Astrocyte (in vitro differentiated cells and primary cell): ENCODE measurements at regions not wholly inside any gene's neighbourhood (a gene's known extent, or its start where the extent isn't known, plus 50 kb on each side); places are given as distances from the start of the nearest gene placed in this dataset.

Experiments
- DNase-seq: peaks from one replicate; pipeline ENCODE4 v3.0.0-alpha.2; 2010; ENCODE audit warnings: low read depth
- FAIRE-seq: peaks from 2 replicates; lab custom pipeline; 2011; peaks lifted over from hg19 to GRCh38; lab: Jason Lieb, UNC
- H2AFZ ChIP-seq: 2 replicates; pipeline ENCODE4 v1.6.0; 2012; ENCODE audit warnings: low read depth, low read length, inconsistent platforms
- H3K27ac ChIP-seq: 2 replicates; pipeline ENCODE4 v1.5.1; 2011; ENCODE audit warnings: low read depth, low read length, inconsistent platforms
- H3K27me3 ChIP-seq: 2 replicates; pipeline ENCODE4 v1.6.0; 2011; ENCODE audit warnings: low read length, inconsistent platforms; ENCODE audit not compliant: insufficient read depth
- H3K36me3 ChIP-seq: 2 replicates; pipeline ENCODE4 v1.5.1; 2011; ENCODE audit warnings: low read length, inconsistent platforms; ENCODE audit not compliant: insufficient read depth
- H3K4me1 ChIP-seq: 2 replicates; pipeline ENCODE4 v1.5.1; 2011; ENCODE audit warnings: low read length, inconsistent platforms; ENCODE audit not compliant: insufficient read depth
- H3K4me2 ChIP-seq: 2 replicates; pipeline ENCODE4 v1.6.0; 2012; ENCODE audit warnings: low read length, inconsistent platforms
- H3K4me3 ChIP-seq: 2 replicates; pipeline ENCODE4 v1.5.1; 2011; ENCODE audit warnings: low read depth, mild to moderate bottlenecking, low read length, inconsistent platforms; ENCODE audit not compliant: insufficient read depth
- H3K79me2 ChIP-seq: 2 replicates; pipeline ENCODE4 v1.6.0; 2012; ENCODE audit warnings: mild to moderate bottlenecking, low read length, inconsistent platforms; ENCODE audit not compliant: insufficient read depth
- H3K9ac ChIP-seq: 2 replicates; pipeline ENCODE4 v1.6.0; 2012; ENCODE audit warnings: mild to moderate bottlenecking, low read length, inconsistent platforms
- H3K9me3 ChIP-seq: 2 replicates; pipeline ENCODE4 v1.5.1; 2012; ENCODE audit warnings: low read depth, mild to moderate bottlenecking, low read length, inconsistent platforms; ENCODE audit not compliant: insufficient read depth
- H4K20me1 ChIP-seq: 2 replicates; pipeline ENCODE4 v1.6.0; 2012; ENCODE audit warnings: low read length, inconsistent platforms; ENCODE audit not compliant: insufficient read depth
- H3K27ac Mint-ChIP-seq: one replicate; pipeline ENCODE4 v1.8.0; 2021; ENCODE audit warnings: mild to moderate bottlenecking, mixed read lengths; ENCODE audit not compliant: unreplicated experiment
- H3K27me3 Mint-ChIP-seq: one replicate; pipeline ENCODE4 v1.8.0; 2021; ENCODE audit warnings: low read depth, mixed read lengths; ENCODE audit not compliant: unreplicated experiment
- H3K36me3 Mint-ChIP-seq: one replicate; pipeline ENCODE4 v1.8.0; 2021; ENCODE audit warnings: low read depth, mixed read lengths; ENCODE audit not compliant: unreplicated experiment
- H3K4me1 Mint-ChIP-seq: one replicate; pipeline ENCODE4 v1.8.0; 2021; ENCODE audit warnings: low read depth, mixed read lengths; ENCODE audit not compliant: unreplicated experiment
- H3K4me3 Mint-ChIP-seq: one replicate; pipeline ENCODE4 v1.8.0; 2021; ENCODE audit warnings: mild to moderate bottlenecking, moderate library complexity, mixed read lengths; ENCODE audit not compliant: unreplicated experiment
- H3K9me3 Mint-ChIP-seq: one replicate; pipeline ENCODE4 v1.8.0; 2021; ENCODE audit warnings: mild to moderate bottlenecking, mixed read lengths; ENCODE audit not compliant: unreplicated experiment
- EZH2 ChIP-seq: IDR thresholded peaks from 2 replicates; pipeline ENCODE4 v1.6.1; 2012; ENCODE audit warnings: mild to moderate bottlenecking, low read length, inconsistent platforms; ENCODE audit not compliant: insufficient read depth
- TF ChIP-seq, protein P1 (sequence below): IDR thresholded peaks from 2 replicates; pipeline ENCODE4 v1.5.1; 2011; ENCODE audit warnings: low read depth, mild to moderate bottlenecking, inconsistent platforms, low read length, moderate library complexity; ENCODE audit not compliant: insufficient read depth

DNA sequence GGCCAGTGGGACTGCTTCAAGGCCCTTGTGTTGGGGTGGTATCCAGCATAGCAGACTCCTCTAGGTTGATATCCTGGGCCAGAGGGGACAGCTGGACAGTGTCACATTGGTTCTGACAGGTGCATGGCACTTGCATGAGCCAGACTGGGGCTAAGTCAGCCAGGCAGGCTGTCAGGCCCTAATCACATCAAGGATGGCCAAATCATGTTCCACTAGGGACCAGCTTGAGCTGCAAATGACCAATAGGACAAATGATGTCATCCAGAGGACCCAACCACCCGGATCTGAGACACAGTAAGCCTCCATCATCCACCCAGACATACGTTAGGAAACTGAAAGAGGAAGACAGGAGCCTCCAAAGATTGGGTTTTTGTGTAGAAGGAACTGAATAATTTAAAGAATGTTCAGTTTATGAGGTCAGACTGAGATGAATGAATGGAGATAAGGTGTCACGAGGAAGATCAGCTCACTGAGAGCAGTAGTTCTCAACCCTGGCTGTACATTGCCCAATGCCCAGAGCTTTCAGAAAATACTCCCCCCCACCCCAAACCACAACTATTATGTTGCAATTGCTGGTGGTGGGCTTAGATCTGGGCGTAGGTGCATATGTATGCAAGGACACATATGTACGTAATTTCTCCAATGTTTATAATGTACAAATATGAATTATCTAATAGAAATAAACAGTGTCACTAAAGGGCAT, 75.2 kb upstream of the INHBA start:
- Histone ChIP-seq H3K36me3 (no peaks in the 10 kb centered on the region), H2AFZ (no peak overlapping the region), H3K4me1 (no peaks in the 10 kb centered on the region), H3K9me3 (no peaks in the 10 kb centered on the region), H3K4me3 (no peak overlapping the region), H3K27ac (no peak overlapping the region), H3K9ac (no peak overlapping the region), H3K4me2 (no peak overlapping the region), H3K27me3 (no peaks in the 10 kb centered on the region), H4K20me1 (no peaks in the 10 kb centered on the region), H3K79me2 (no peaks in the 10 kb centered on the region)
- Mint-ChIP-seq H3K27ac (no peak overlapping the region), H3K27me3 (no peaks in the 10 kb centered on the region), H3K4me3 (no peak overlapping the region), H3K4me1 (no peaks in the 10 kb centered on the region), H3K36me3 (no peaks in the 10 kb centered on the region), H3K9me3 (peaks cover 3% of the 10 kb centered on the region)
- TF ChIP-seq, protein P1, sequence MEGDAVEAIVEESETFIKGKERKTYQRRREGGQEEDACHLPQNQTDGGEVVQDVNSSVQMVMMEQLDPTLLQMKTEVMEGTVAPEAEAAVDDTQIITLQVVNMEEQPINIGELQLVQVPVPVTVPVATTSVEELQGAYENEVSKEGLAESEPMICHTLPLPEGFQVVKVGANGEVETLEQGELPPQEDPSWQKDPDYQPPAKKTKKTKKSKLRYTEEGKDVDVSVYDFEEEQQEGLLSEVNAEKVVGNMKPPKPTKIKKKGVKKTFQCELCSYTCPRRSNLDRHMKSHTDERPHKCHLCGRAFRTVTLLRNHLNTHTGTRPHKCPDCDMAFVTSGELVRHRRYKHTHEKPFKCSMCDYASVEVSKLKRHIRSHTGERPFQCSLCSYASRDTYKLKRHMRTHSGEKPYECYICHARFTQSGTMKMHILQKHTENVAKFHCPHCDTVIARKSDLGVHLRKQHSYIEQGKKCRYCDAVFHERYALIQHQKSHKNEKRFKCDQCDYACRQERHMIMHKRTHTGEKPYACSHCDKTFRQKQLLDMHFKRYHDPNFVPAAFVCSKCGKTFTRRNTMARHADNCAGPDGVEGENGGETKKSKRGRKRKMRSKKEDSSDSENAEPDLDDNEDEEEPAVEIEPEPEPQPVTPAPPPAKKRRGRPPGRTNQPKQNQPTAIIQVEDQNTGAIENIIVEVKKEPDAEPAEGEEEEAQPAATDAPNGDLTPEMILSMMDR, result no peak
- TF ChIP-seq EZH2, result no peak
- no peak for FAIRE-seq
- no peak for DNase-seq

GRCh38 chr7:41774966-41775365, 72.1 kb upstream of the INHBA start:
- H3K4me1 ChIP-seq, result no peaks in the 10 kb centered on the region
- H3K27me3 ChIP-seq, result no peaks in the 10 kb centered on the region
- no peak overlapping the region for H3K27ac Mint-ChIP-seq
- no peak for FAIRE-seq
- DNase-seq, result no peak
- H3K4me3 ChIP-seq, result no peak overlapping the region
- no peak overlapping the region for H3K4me2 ChIP-seq
- no peaks in the 10 kb centered on the region for H3K4me1 Mint-ChIP-seq
- no peaks in the 10 kb centered on the region for H3K9me3 ChIP-seq
- no peaks in the 10 kb centered on the region for H3K36me3 ChIP-seq
- no peak overlapping the region for H2AFZ ChIP-seq
- H3K27ac ChIP-seq, result no peak overlapping the region
- H3K36me3 Mint-ChIP-seq, result no peaks in the 10 kb centered on the region
- no peaks in the 10 kb centered on the region for H3K27me3 Mint-ChIP-seq
- H3K9ac ChIP-seq, result no peak overlapping the region
- no peaks in the 10 kb centered on the region for H4K20me1 ChIP-seq
- TF ChIP-seq EZH2, result no peak
- TF ChIP-seq, protein P1, result no peak
- H3K4me3 Mint-ChIP-seq, result no peak overlapping the region
- no peaks in the 10 kb centered on the region for H3K79me2 ChIP-seq
- peaks cover 3% of the 10 kb centered on the region for H3K9me3 Mint-ChIP-seq

- Histone ChIP-seq H3K36me3 (no peaks in the 10 kb centered on the region), H3K27ac (no peak overlapping the region), H4K20me1 (no peaks in the 10 kb centered on the region), H3K27me3 (no peaks in the 10 kb centered on the region), H2AFZ (no peak overlapping the region), H3K9ac (no peak overlapping the region), H3K4me3 (no peak overlapping the region), H3K79me2 (no peaks in the 10 kb centered on the region), H3K4me1 (no peaks in the 10 kb centered on the region), H3K4me2 (no peak overlapping the region), H3K9me3 (no peaks in the 10 kb centered on the region)
- no peak for TF ChIP-seq EZH2
- TF ChIP-seq, protein P1, result no peak
- no peak overlapping the region for H3K4me3 Mint-ChIP-seq
- no peak for DNase-seq
- no peaks in the 10 kb centered on the region for H3K36me3 Mint-ChIP-seq
- H3K27ac Mint-ChIP-seq, result no peak overlapping the region
- H3K27me3 Mint-ChIP-seq, result no peaks in the 10 kb centered on the region
- peaks cover 3% of the 10 kb centered on the region for H3K9me3 Mint-ChIP-seq
- H3K4me1 Mint-ChIP-seq, result no peaks in the 10 kb centered on the region
- FAIRE-seq, result no peak
Observed at GRCh38 chr7:41773756-41774155, 70.9 kb upstream of the INHBA start.
